OCI-LY1 (cell line): ENCODE measurements at regions not wholly inside any gene's neighbourhood (a gene's known extent, or its start where the extent isn't known, plus 50 kb on each side); places are given as distances from the start of the nearest gene placed in this dataset.

Source experiments
- H2AFZ ChIP-seq: fragments of 200-600 bp; sonication (generic), shearing (Covaris generic); 2 replicates; pipeline ENCODE4 v1.6.0; 2014; ENCODE audit warnings: antibody characterized with exemption, mild to moderate bottlenecking, low read length
- H3F3A ChIP-seq: fragments of 200-600 bp; sonication (generic), shearing (Covaris generic); 2 replicates; pipeline ENCODE4 v1.6.0; 2014; ENCODE audit warnings: mild to moderate bottlenecking, antibody characterized with exemption, low read length, moderate library complexity; ENCODE audit not compliant: insufficient read depth
- H3K27ac ChIP-seq: fragments of 200-600 bp; sonication (generic); 2 replicates; pipeline ENCODE4 v1.5.1; 2014; ENCODE audit warnings: low read length, mixed run types, mild to moderate bottlenecking, low read depth; ENCODE audit not compliant: poor library complexity, severe bottlenecking
- H3K27me3 ChIP-seq: fragments of 200-600 bp; sonication (generic); 2 replicates; pipeline ENCODE4 v1.6.0; 2014; ENCODE audit warnings: antibody characterized with exemption, mild to moderate bottlenecking, low read length, moderate library complexity; ENCODE audit not compliant: insufficient read depth
- H3K36me3 ChIP-seq: fragments of 200-600 bp; sonication (generic); 2 replicates; pipeline ENCODE4 v1.6.1; 2014; ENCODE audit warnings: mild to moderate bottlenecking, antibody characterized with exemption, low read length, moderate library complexity, mixed read lengths; ENCODE audit not compliant: insufficient read depth
- H3K4me1 ChIP-seq: fragments of 200-600 bp; sonication (generic); 2 replicates; pipeline ENCODE4 v1.5.1; 2014; ENCODE audit warnings: mild to moderate bottlenecking, low read length, moderate library complexity; ENCODE audit not compliant: insufficient read depth, severe bottlenecking
- H3K4me2 ChIP-seq: fragments of 200-600 bp; sonication (generic), shearing (Covaris generic); 2 replicates; pipeline ENCODE4 v1.6.1; 2014; ENCODE audit warnings: low read length
- H3K4me3 ChIP-seq: fragments of 200-600 bp; sonication (generic); 2 replicates; pipeline ENCODE4 v1.5.1; 2014; ENCODE audit warnings: low read length, low read depth, mild to moderate bottlenecking, mixed read lengths; ENCODE audit not compliant: poor library complexity, severe bottlenecking
- H3K79me2 ChIP-seq: fragments of 200-600 bp; shearing (Covaris generic); 2 replicates; pipeline ENCODE4 v1.6.1; 2016; ENCODE audit warnings: mixed run types, low read length, mixed read lengths; ENCODE audit not compliant: insufficient read depth
- H3K9ac ChIP-seq: fragments of 200-600 bp; sonication (generic), shearing (Covaris generic); 2 replicates; pipeline ENCODE4 v1.6.1; 2014; ENCODE audit warnings: mild to moderate bottlenecking, low read length, mixed read lengths
- H3K9me2 ChIP-seq: fragments of 200-600 bp; sonication (generic), shearing (Covaris generic); 2 replicates; pipeline ENCODE4 v1.6.1; 2014; ENCODE audit warnings: low read depth, mild to moderate bottlenecking, low read length, mixed read lengths
- H3K9me3 ChIP-seq: fragments of 200-600 bp; shearing (Covaris generic); 2 replicates; pipeline ENCODE4 v1.6.1; 2014; ENCODE audit warnings: low read length, mixed read lengths
- H4K20me1 ChIP-seq: fragments of 200-600 bp; sonication (generic), shearing (Covaris generic); 2 replicates; pipeline ENCODE4 v1.6.0; 2016; ENCODE audit warnings: mild to moderate bottlenecking, low read length; ENCODE audit not compliant: insufficient read depth
- CTCF ChIP-seq: fragments of 200-600 bp; sonication (generic), shearing (Covaris generic); IDR thresholded peaks from 2 replicates; pipeline ENCODE4 v1.5.1; 2017; ENCODE audit warnings: mild to moderate bottlenecking, antibody characterized with exemption, low read length, moderate library complexity, mixed read lengths
- EZH2 ChIP-seq: fragments of 200-600 bp; sonication (generic), shearing (Covaris generic); IDR thresholded peaks from 2 replicates; pipeline ENCODE4 v1.8.0; 2017; ENCODE audit warnings: borderline replicate concordance, mixed run types, mild to moderate bottlenecking, antibody characterized with exemption, low read length, moderate library complexity, mixed read lengths

GRCh38 chr2:145551686-145552085 lies 1031.8 kb upstream of the ZEB2 start:
- no peaks in the 10 kb centered on the region for H3K4me1 ChIP-seq
- H3K27me3 ChIP-seq, result no peaks in the 10 kb centered on the region
- no peak for TF ChIP-seq EZH2
- no peak for TF ChIP-seq CTCF
- no peaks in the 10 kb centered on the region for H3K36me3 ChIP-seq
- no peak overlapping the region for H3K27ac ChIP-seq
- no peak overlapping the region for H3K4me2 ChIP-seq
- H4K20me1 ChIP-seq, result no peaks in the 10 kb centered on the region
- H3K4me3 ChIP-seq, result no peak overlapping the region
- H3F3A ChIP-seq, result no peaks in the 10 kb centered on the region
- 0 out of 2 replicates have a peak, but pooled peaks cover 2% of the 10 kb centered on the region for H3K9me3 ChIP-seq
- H3K9ac ChIP-seq, result no peak overlapping the region
- H2AFZ ChIP-seq, result 0 out of 2 replicates have a peak overlapping the region, but pooled peaks have one; percentile 57
- H3K79me2 ChIP-seq, result no peaks in the 10 kb centered on the region
- no peaks in the 10 kb centered on the region for H3K9me2 ChIP-seq

DNA sequence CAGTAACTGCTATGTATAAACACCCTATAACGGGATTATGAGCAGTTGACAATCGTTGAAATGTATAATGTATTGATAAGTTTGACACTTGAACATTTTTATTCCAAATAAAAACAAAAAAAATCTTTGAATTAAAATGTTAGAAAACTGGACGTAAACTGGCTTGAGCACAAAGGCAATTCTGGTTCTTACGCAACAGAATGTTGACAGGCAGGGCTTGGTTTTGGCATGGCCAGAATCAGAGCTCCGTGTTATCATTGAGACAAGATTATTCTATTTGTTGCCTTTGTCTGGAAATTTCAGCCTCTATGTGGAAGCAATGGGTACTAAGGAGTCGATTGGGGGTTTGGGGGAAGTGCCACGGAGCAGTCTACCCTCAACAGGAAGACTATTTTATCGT lies 1028.6 kb upstream of the ZEB2 start:
- no peak overlapping the region for H3K27ac ChIP-seq
- no peaks in the 10 kb centered on the region for H3K9me3 ChIP-seq
- no peaks in the 10 kb centered on the region for H3K4me1 ChIP-seq
- H3F3A ChIP-seq, result no peaks in the 10 kb centered on the region
- H2AFZ ChIP-seq, result no peak overlapping the region
- H3K4me3 ChIP-seq, result no peak overlapping the region
- H3K36me3 ChIP-seq, result no peaks in the 10 kb centered on the region
- no peaks in the 10 kb centered on the region for H3K27me3 ChIP-seq
- H3K79me2 ChIP-seq, result no peaks in the 10 kb centered on the region
- no peak for TF ChIP-seq EZH2
- TF ChIP-seq CTCF, result no peak
- no peaks in the 10 kb centered on the region for H3K9me2 ChIP-seq
- no peak overlapping the region for H3K9ac ChIP-seq
- no peak overlapping the region for H3K4me2 ChIP-seq
- no peaks in the 10 kb centered on the region for H4K20me1 ChIP-seq

DNA sequence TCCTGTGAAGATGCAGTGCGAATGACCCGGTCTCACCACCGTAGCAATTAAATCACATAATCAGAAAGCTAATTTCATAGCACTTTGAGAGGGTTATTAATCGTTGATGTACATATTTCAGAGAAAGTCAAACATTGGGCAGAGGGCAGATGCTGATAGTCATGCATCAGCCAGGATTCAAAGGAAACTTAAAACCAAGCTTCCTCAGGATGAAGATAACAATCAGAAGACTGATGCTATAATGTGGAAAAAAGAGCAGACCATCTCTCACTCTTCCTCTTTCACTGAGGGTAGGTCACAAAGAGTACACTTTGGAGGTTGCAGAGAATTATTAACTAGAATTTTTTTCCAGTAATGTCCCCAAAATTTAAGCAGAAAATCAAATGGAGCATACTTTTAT lies 1027.7 kb upstream of the ZEB2 start:
- Histone ChIP-seq H3K9ac (no peak overlapping the region), H3K4me1 (no peaks in the 10 kb centered on the region), H3K27ac (no peak overlapping the region), H3K79me2 (no peaks in the 10 kb centered on the region), H3K4me3 (no peak overlapping the region), H4K20me1 (no peaks in the 10 kb centered on the region), H3K27me3 (no peaks in the 10 kb centered on the region), H3K4me2 (no peak overlapping the region), H3K36me3 (no peaks in the 10 kb centered on the region), H3K9me3 (no peaks in the 10 kb centered on the region), H2AFZ (no peak overlapping the region), H3K9me2 (no peaks in the 10 kb centered on the region), H3F3A (no peaks in the 10 kb centered on the region)
- TF ChIP-seq CTCF, result no peak
- no peak for TF ChIP-seq EZH2
